ENCODE measurements at regions not wholly inside any gene's neighbourhood (a gene's known extent, or its start where the extent isn't known, plus 50 kb on each side); places are given as distances from the start of the nearest gene placed in this dataset.

GRCh38 chr21:36235058-36235582 lies 78.5 kb downstream of the DOP1B start:
- no peak for DNase-seq
- 91% methylated on average over 5 of the region's 8 CpGs for WGBS (ENCODE audit: insufficient coverage)
- Histone ChIP-seq H3K4me1 (ENCODE audit: control extremely low read depth in 1 of 4, control insufficient read depth in 4 of 4, insufficient read depth in 4 of 4, low read length in 3 of 4) (no peaks in the 10 kb centered on the region), H3K9me3 (ENCODE audit: control extremely low read depth in 1 of 5, control insufficient read depth in 4 of 5, insufficient read depth in 2 of 5, low read depth in 1 of 5, low read length in 4 of 5) (no peaks in the 10 kb centered on the region), H3K27me3 (replicated peaks in 2 of 5; ENCODE audit: control insufficient read depth in 4 of 5, insufficient read depth in 5 of 5, low read length in 4 of 5) (no peaks in the 10 kb centered on the region), H3K36me3 (ENCODE audit: control insufficient read depth in 4 of 4, insufficient read depth in 4 of 4, low read length in 3 of 4) (peaks cover 16 to 38% (median 30%) of the 10 kb centered on the region in 4 experiments), H3K27ac (ENCODE audit: insufficient read depth in 1 of 2, low read depth in 1 of 2, low read length in 2 of 2, poor library complexity in 1 of 2, severe bottlenecking in 2 of 2) (no peak overlapping the region), H3K4me3 (ENCODE audit: control insufficient read depth in 1 of 7, extremely low read depth in 1 of 7, insufficient read depth in 4 of 7, low read depth in 2 of 7, low read length in 6 of 7) (no peak overlapping the region)
- ChIA-PET POLR2A (interaction anchor here (0.6 kb wide), 1 partner anchor 20 kb away, joined by 4 read pairs; no protein-coding TSS in a partner anchor), CTCF (no interaction called here)

GRCh38 chr21:36236052-36236730 lies 79.6 kb downstream of the DOP1B start:
- ChIA-PET CTCF (interaction anchor here (0.6 to 1.6 kb wide), 3 partner anchors 13 to 96 kb away, joined by 3 read pairs; no protein-coding TSS in a partner anchor), POLR2A (no interaction called here)
- H3K27me3 ChIP-seq (replicated peaks in 2 of 5; ENCODE audit: control insufficient read depth in 4 of 5, insufficient read depth in 5 of 5, low read length in 4 of 5), result no peaks in the 10 kb centered on the region
- DNase-seq, result no peak
- H3K36me3 ChIP-seq (ENCODE audit: control insufficient read depth in 4 of 4, insufficient read depth in 4 of 4, low read length in 3 of 4), result peaks cover 6 to 30% (median 25%) of the 10 kb centered on the region in 4 experiments
- no peaks in the 10 kb centered on the region for H3K4me1 ChIP-seq (ENCODE audit: control extremely low read depth in 1 of 4, control insufficient read depth in 4 of 4, insufficient read depth in 4 of 4, low read length in 3 of 4)
- H3K4me3 ChIP-seq (ENCODE audit: control insufficient read depth in 1 of 7, extremely low read depth in 1 of 7, insufficient read depth in 4 of 7, low read depth in 2 of 7, low read length in 6 of 7), result no peak overlapping the region
- H3K27ac ChIP-seq (ENCODE audit: insufficient read depth in 1 of 2, low read depth in 1 of 2, low read length in 2 of 2, poor library complexity in 1 of 2, severe bottlenecking in 2 of 2), result no peak overlapping the region
- WGBS (ENCODE audit: insufficient coverage), result 90% methylated on average over 5 of the region's 8 CpGs
- H3K9me3 ChIP-seq (ENCODE audit: control extremely low read depth in 1 of 5, control insufficient read depth in 4 of 5, insufficient read depth in 2 of 5, low read depth in 1 of 5, low read length in 4 of 5), result no peaks in the 10 kb centered on the region

- POLR2A ChIA-PET, result no interaction called here
- H3K4me3 ChIP-seq (ENCODE audit: control insufficient read depth in 1 of 7, extremely low read depth in 1 of 7, insufficient read depth in 4 of 7, low read depth in 2 of 7, low read length in 6 of 7), result no peak overlapping the region
- 98% methylated on average over 7 of the region's 7 CpGs for WGBS (ENCODE audit: insufficient coverage)
- H3K36me3 ChIP-seq (ENCODE audit: control insufficient read depth in 4 of 4, insufficient read depth in 4 of 4, low read length in 3 of 4), result peaks cover 3 to 27% (median 21%) of the 10 kb centered on the region in 4 experiments
- H3K27me3 ChIP-seq (replicated peaks in 2 of 5; ENCODE audit: control insufficient read depth in 4 of 5, insufficient read depth in 5 of 5, low read length in 4 of 5), result no peaks in the 10 kb centered on the region
- CTCF ChIA-PET, result no interaction called here
- H3K9me3 ChIP-seq (ENCODE audit: control extremely low read depth in 1 of 5, control insufficient read depth in 4 of 5, insufficient read depth in 2 of 5, low read depth in 1 of 5, low read length in 4 of 5), result no peaks in the 10 kb centered on the region
- peaks cover 0 to 2% (median 0%) of the 10 kb centered on the region in 4 experiments for H3K4me1 ChIP-seq (ENCODE audit: control extremely low read depth in 1 of 4, control insufficient read depth in 4 of 4, insufficient read depth in 4 of 4, low read length in 3 of 4)
- H3K27ac ChIP-seq (ENCODE audit: insufficient read depth in 1 of 2, low read depth in 1 of 2, low read length in 2 of 2, poor library complexity in 1 of 2, severe bottlenecking in 2 of 2), result no peak overlapping the region
- no peak for DNase-seq
These were observed 80.8 kb downstream of the DOP1B start for GRCh38 chr21:36237441-36237840.

- H3K27me3 ChIP-seq (replicated peaks in 2 of 5; ENCODE audit: control insufficient read depth in 4 of 5, insufficient read depth in 5 of 5, low read length in 4 of 5), result no peaks in the 10 kb centered on the region
- H3K4me1 ChIP-seq (ENCODE audit: control extremely low read depth in 1 of 4, control insufficient read depth in 4 of 4, insufficient read depth in 4 of 4, low read length in 3 of 4), result peaks cover 0 to 2% (median 0%) of the 10 kb centered on the region in 4 experiments
- WGBS (ENCODE audit: insufficient coverage), result 95% methylated on average over 20 of the region's 20 CpGs
- H3K36me3 ChIP-seq (ENCODE audit: control insufficient read depth in 4 of 4, insufficient read depth in 4 of 4, low read length in 3 of 4), result peaks cover 3 to 18% (median 11%) of the 10 kb centered on the region in 4 experiments
- no peak for DNase-seq
- no peak overlapping the region for H3K4me3 ChIP-seq (ENCODE audit: control insufficient read depth in 1 of 7, extremely low read depth in 1 of 7, insufficient read depth in 4 of 7, low read depth in 2 of 7, low read length in 6 of 7)
- ChIA-PET POLR2A (no interaction called here), CTCF (no interaction called here)
- no peak overlapping the region for H3K27ac ChIP-seq (ENCODE audit: insufficient read depth in 1 of 2, low read depth in 1 of 2, low read length in 2 of 2, poor library complexity in 1 of 2, severe bottlenecking in 2 of 2)
- H3K9me3 ChIP-seq (ENCODE audit: control extremely low read depth in 1 of 5, control insufficient read depth in 4 of 5, insufficient read depth in 2 of 5, low read depth in 1 of 5, low read length in 4 of 5), result no peaks in the 10 kb centered on the region
These were observed 80.4 kb upstream of the MORC3 start for GRCh38 chr21:36239585-36239984.

- ChIA-PET POLR2A (no interaction called here), CTCF (interaction anchor here (0.7 to 1.7 kb wide), 2 partner anchors 57 to 91 kb away, joined by 4 to 6 read pairs; no protein-coding TSS in a partner anchor)
- no peaks in the 10 kb centered on the region for H3K27me3 ChIP-seq (replicated peaks in 2 of 5; ENCODE audit: control insufficient read depth in 4 of 5, insufficient read depth in 5 of 5, low read length in 4 of 5)
- H3K9me3 ChIP-seq (ENCODE audit: control extremely low read depth in 1 of 5, control insufficient read depth in 4 of 5, insufficient read depth in 2 of 5, low read depth in 1 of 5, low read length in 4 of 5), result no peaks in the 10 kb centered on the region
- WGBS (ENCODE audit: insufficient coverage), result 73% methylated on average over 2 of the region's 3 CpGs
- H3K36me3 ChIP-seq (ENCODE audit: control insufficient read depth in 4 of 4, insufficient read depth in 4 of 4, low read length in 3 of 4), result peaks cover 13 to 39% (median 24%) of the 10 kb centered on the region in 4 experiments
- DNase-seq, result no peak
- H3K4me3 ChIP-seq (ENCODE audit: control insufficient read depth in 1 of 7, extremely low read depth in 1 of 7, insufficient read depth in 4 of 7, low read depth in 2 of 7, low read length in 6 of 7), result no peak overlapping the region
- peaks cover 0 to 2% (median 0%) of the 10 kb centered on the region in 4 experiments for H3K4me1 ChIP-seq (ENCODE audit: control extremely low read depth in 1 of 4, control insufficient read depth in 4 of 4, insufficient read depth in 4 of 4, low read length in 3 of 4)
- H3K27ac ChIP-seq (ENCODE audit: insufficient read depth in 1 of 2, low read depth in 1 of 2, low read length in 2 of 2, poor library complexity in 1 of 2, severe bottlenecking in 2 of 2), result no peak overlapping the region
These were observed 78.3 kb upstream of the MORC3 start for GRCh38 chr21:36241717-36242116.

GRCh38 chr21:36245115-36245514 lies 74.9 kb upstream of the MORC3 start:
- Histone ChIP-seq H3K4me3 (ENCODE audit: control insufficient read depth in 1 of 7, extremely low read depth in 1 of 7, insufficient read depth in 4 of 7, low read depth in 2 of 7, low read length in 6 of 7) (no peak overlapping the region), H3K9me3 (ENCODE audit: control extremely low read depth in 1 of 5, control insufficient read depth in 4 of 5, insufficient read depth in 2 of 5, low read depth in 1 of 5, low read length in 4 of 5) (no peaks in the 10 kb centered on the region), H3K36me3 (ENCODE audit: control insufficient read depth in 4 of 4, insufficient read depth in 4 of 4, low read length in 3 of 4) (peaks cover 10 to 35% (median 28%) of the 10 kb centered on the region in 4 experiments), H3K27me3 (replicated peaks in 2 of 5; ENCODE audit: control insufficient read depth in 4 of 5, insufficient read depth in 5 of 5, low read length in 4 of 5) (no peaks in the 10 kb centered on the region), H3K27ac (ENCODE audit: insufficient read depth in 1 of 2, low read depth in 1 of 2, low read length in 2 of 2, poor library complexity in 1 of 2, severe bottlenecking in 2 of 2) (no peak overlapping the region), H3K4me1 (ENCODE audit: control extremely low read depth in 1 of 4, control insufficient read depth in 4 of 4, insufficient read depth in 4 of 4, low read length in 3 of 4) (peaks cover 0 to 2% (median 0%) of the 10 kb centered on the region in 4 experiments)
- no peak for DNase-seq
- POLR2A ChIA-PET, result no interaction called here
- WGBS (ENCODE audit: insufficient coverage), result 98% methylated on average over 17 of the region's 24 CpGs
- CTCF ChIA-PET, result interaction anchor here (0.6 kb wide), 1 partner anchor 117 kb away, joined by 3 read pairs; no protein-coding TSS in a partner anchor

GRCh38 chr21:36245649-36246048 lies 74.3 kb upstream of the MORC3 start:
- Histone ChIP-seq H3K27ac (ENCODE audit: insufficient read depth in 1 of 2, low read depth in 1 of 2, low read length in 2 of 2, poor library complexity in 1 of 2, severe bottlenecking in 2 of 2) (no peak overlapping the region), H3K9me3 (ENCODE audit: control extremely low read depth in 1 of 5, control insufficient read depth in 4 of 5, insufficient read depth in 2 of 5, low read depth in 1 of 5, low read length in 4 of 5) (no peaks in the 10 kb centered on the region), H3K36me3 (ENCODE audit: control insufficient read depth in 4 of 4, insufficient read depth in 4 of 4, low read length in 3 of 4) (peaks cover 12 to 41% (median 32%) of the 10 kb centered on the region in 4 experiments), H3K4me3 (ENCODE audit: control insufficient read depth in 1 of 7, extremely low read depth in 1 of 7, insufficient read depth in 4 of 7, low read depth in 2 of 7, low read length in 6 of 7) (no peak overlapping the region), H3K4me1 (ENCODE audit: control extremely low read depth in 1 of 4, control insufficient read depth in 4 of 4, insufficient read depth in 4 of 4, low read length in 3 of 4) (peaks cover 0 to 2% (median 0%) of the 10 kb centered on the region in 4 experiments), H3K27me3 (replicated peaks in 2 of 5; ENCODE audit: control insufficient read depth in 4 of 5, insufficient read depth in 5 of 5, low read length in 4 of 5) (no peaks in the 10 kb centered on the region)
- ChIA-PET POLR2A (interaction anchor here (0.6 kb wide), 1 partner anchor 59 kb away, joined by 4 read pairs; no protein-coding TSS in a partner anchor), CTCF (interaction anchor here (0.5 to 0.6 kb wide), 2 partner anchors 45 to 72 kb away, joined by 3 read pairs; no protein-coding TSS in a partner anchor)
- no peak for DNase-seq
- WGBS (ENCODE audit: insufficient coverage), result 97% methylated on average over 17 of the region's 18 CpGs
